H1 (cell line): ENCODE measurements at regions not wholly inside any gene's neighbourhood (a gene's known extent, or its start where the extent isn't known, plus 50 kb on each side); places are given as distances from the start of the nearest gene placed in this dataset.

ENCODE experiments used
- CTCF ChIA-PET: fragments of 300-600 bp; sonication (Branson Sonifier 250); formaldehyde crosslinking; loops from one replicate; lab custom pipeline; 2021; ENCODE audit not compliant: partially characterized antibody; lab: Charles Lee
- POLR2A ChIA-PET: fragments of 300-600 bp; sonication (Branson Sonifier 250); formaldehyde crosslinking; loops from one replicate; lab custom pipeline; 2021; ENCODE audit warnings: inconsistent platforms; ENCODE audit not compliant: partially characterized antibody; lab: Charles Lee
- DNase-seq, 2 experiments: peaks; one replicate each; pipeline versions ENCODE4 v3.0.0 to v3.0.0-alpha.2; 2010 to 2022; ENCODE audit warnings: low spot score in 2 of 2, low read depth in 1 of 2, mixed read lengths in 1 of 2
- FAIRE-seq: peaks from 2 replicates; lab custom pipeline; 2011; peaks lifted over from hg19 to GRCh38; lab: Jason Lieb, UNC
- H2AFZ ChIP-seq: 2 replicates; pipeline ENCODE4 v1.8.1; 2012; ENCODE audit warnings: low read length, inconsistent platforms
- H2AK5ac ChIP-seq: 2 replicates; pipeline ENCODE4 v1.6.1; 2013; ENCODE audit warnings: low read depth, low read length
- H2BK120ac ChIP-seq: replicated peaks from 2 replicates; pipeline ENCODE3; 2013; ENCODE audit warnings: low read depth, low read length, inconsistent platforms
- H2BK12ac ChIP-seq: 2 replicates; pipeline ENCODE4 v1.6.1; 2013; ENCODE audit warnings: low read depth, low read length
- H2BK15ac ChIP-seq: 2 replicates; pipeline ENCODE4 v1.6.1; 2013; ENCODE audit warnings: low read length
- H2BK20ac ChIP-seq: 2 replicates; pipeline ENCODE4 v1.6.1; 2013; ENCODE audit warnings: low read length
- H2BK5ac ChIP-seq: 2 replicates; pipeline ENCODE4 v1.6.1; 2013; ENCODE audit warnings: low read depth, low read length
- H3K14ac ChIP-seq: 2 replicates; pipeline ENCODE4 v1.6.1; 2013; ENCODE audit warnings: inconsistent platforms; ENCODE audit not compliant: insufficient read length
- H3K18ac ChIP-seq: 2 replicates; pipeline ENCODE4 v1.6.1; 2013; ENCODE audit warnings: low read length; ENCODE audit errors: extremely low read depth
- H3K23ac ChIP-seq: 2 replicates; pipeline ENCODE4 v1.6.1; 2013; ENCODE audit warnings: inconsistent platforms; ENCODE audit not compliant: insufficient read length
- H3K23me2 ChIP-seq: 2 replicates; pipeline ENCODE4 v1.6.1; 2013; ENCODE audit warnings: low read depth, low read length
- H3K27ac ChIP-seq: 2 replicates; pipeline ENCODE4 v1.6.1; 2011; ENCODE audit warnings: low read depth, low read length, inconsistent platforms
- H3K27me3 ChIP-seq, 4 experiments: replicated peaks in 1 of 4; 1 replicate in 1 of 4; 2 replicates in 3 of 4; pipeline versions ENCODE4 v1.6.1 to v1.8.1; 2011 to 2013; ENCODE audit warnings: low read length in 3 of 4, mild to moderate bottlenecking in 3 of 4, inconsistent platforms in 2 of 4, mixed read lengths in 2 of 4, moderate library complexity in 1 of 4; ENCODE audit not compliant: control insufficient read depth in 3 of 4, insufficient read depth in 3 of 4; ENCODE audit errors: extremely low read depth in 1 of 4
- H3K36me3 ChIP-seq, 4 experiments: 2 replicates each; pipeline versions ENCODE4 v1.6.1 to v1.8.1; 2011 to 2013; ENCODE audit warnings: mild to moderate bottlenecking in 4 of 4, low read length in 3 of 4, moderate library complexity in 2 of 4, control low read depth in 1 of 4, inconsistent platforms in 1 of 4; ENCODE audit not compliant: insufficient read depth in 4 of 4, control insufficient read depth in 2 of 4
- H3K4ac ChIP-seq: replicated peaks from 2 replicates; pipeline ENCODE3; 2013; ENCODE audit warnings: low read length, low read depth, mixed read lengths, inconsistent platforms; ENCODE audit not compliant: insufficient read length
- H3K4me1 ChIP-seq, 4 experiments: replicated peaks in 1 of 4; 1 replicate in 1 of 4; 2 replicates in 3 of 4; pipeline versions ENCODE4 v1.6.1 to v1.8.1; 2011 to 2013; ENCODE audit warnings: low read length in 3 of 4, inconsistent platforms in 2 of 4, mixed read lengths in 1 of 4; ENCODE audit not compliant: insufficient read depth in 4 of 4, control insufficient read depth in 3 of 4
- H3K4me2 ChIP-seq, 2 experiments: 2 replicates each; pipeline versions ENCODE4 v1.6.1 to v1.8.1; 2011 to 2013; ENCODE audit warnings: low read depth in 2 of 2, low read length in 2 of 2, control low read depth in 1 of 2, inconsistent platforms in 1 of 2, mild to moderate bottlenecking in 1 of 2; ENCODE audit not compliant: insufficient read depth in 1 of 2
- H3K4me3 ChIP-seq, 4 experiments: fragments of 200-600, 300-600 bp in 1 of 4; sonication (generic), shearing (Covaris generic), sonication (Bioruptor Twin) in 1 of 4; 2 replicates each; pipeline versions ENCODE4 v1.5.1 to v1.8.1; 2011 to 2016; ENCODE audit warnings: low read length in 4 of 4, low read depth in 3 of 4, control low read depth in 2 of 4, inconsistent platforms in 2 of 4, mild to moderate bottlenecking in 2 of 4, mixed read lengths in 1 of 4, moderate library complexity in 1 of 4; ENCODE audit not compliant: insufficient read depth in 2 of 4; ENCODE audit errors: extremely low read depth in 1 of 4
- H3K56ac ChIP-seq: replicated peaks from 2 replicates; pipeline ENCODE3; 2013; ENCODE audit warnings: low read depth, mild to moderate bottlenecking, mixed read lengths, low read length, inconsistent platforms; ENCODE audit not compliant: insufficient read length
- H3K79me1 ChIP-seq: 2 replicates; pipeline ENCODE4 v1.6.1; 2013; ENCODE audit warnings: low read depth, low read length, control low read depth
- H3K79me2 ChIP-seq, 2 experiments: 2 replicates each; pipeline versions ENCODE4 v1.6.1 to v1.8.1; 2012 to 2013; ENCODE audit warnings: low read length in 2 of 2, mild to moderate bottlenecking in 2 of 2, inconsistent platforms in 1 of 2; ENCODE audit not compliant: insufficient read depth in 2 of 2, control insufficient read depth in 1 of 2
- H3K9ac ChIP-seq, 4 experiments: replicated peaks in 1 of 4; 1 replicate in 1 of 4; 2 replicates in 3 of 4; pipeline versions ENCODE4 v1.6.1 to v1.8.1; 2011 to 2013; ENCODE audit warnings: low read depth in 3 of 4, low read length in 3 of 4, control low read depth in 2 of 4, mild to moderate bottlenecking in 2 of 4, moderate library complexity in 2 of 4, inconsistent platforms in 1 of 4; ENCODE audit errors: extremely low read depth in 1 of 4
- H3K9me3 ChIP-seq, 2 experiments: 2 replicates each; pipeline versions ENCODE4 v1.6.1 to v1.8.1; 2012 to 2013; ENCODE audit warnings: mild to moderate bottlenecking in 2 of 2, moderate library complexity in 2 of 2, control low read depth in 1 of 2, inconsistent platforms in 1 of 2, low read depth in 1 of 2, low read length in 1 of 2, mixed read lengths in 1 of 2; ENCODE audit not compliant: insufficient read depth in 2 of 2
- H4K20me1 ChIP-seq, 2 experiments: replicated peaks in 1 of 2; 2 replicates each; pipeline versions ENCODE3 to v1.8.1; 2011 to 2013; ENCODE audit warnings: inconsistent platforms in 2 of 2, low read length in 2 of 2, mild to moderate bottlenecking in 1 of 2; ENCODE audit not compliant: insufficient read depth in 2 of 2, control insufficient read depth in 1 of 2
- H4K5ac ChIP-seq: 2 replicates; pipeline ENCODE4 v1.6.1; 2013; ENCODE audit warnings: low read length, low read depth, mixed read lengths, inconsistent platforms; ENCODE audit not compliant: insufficient read length
- H4K8ac ChIP-seq: 2 replicates; pipeline ENCODE4 v1.8.0; 2013; ENCODE audit warnings: mild to moderate bottlenecking, moderate library complexity, low read length, inconsistent platforms; ENCODE audit not compliant: insufficient read depth; ENCODE audit errors: extremely low read depth
- H4K91ac ChIP-seq: replicated peaks from 2 replicates; pipeline ENCODE3; 2013; ENCODE audit warnings: low read length, mixed read lengths, inconsistent platforms; ENCODE audit not compliant: insufficient read length
- CBX8 ChIP-seq: fragments of 300-800, 300-1000 bp; sonication (generic); IDR thresholded peaks from 2 replicates; pipeline ENCODE4 v1.7.1; 2016; ENCODE audit warnings: low read depth, low read length, borderline replicate concordance
- CHD2 ChIP-seq: IDR thresholded peaks from 2 replicates; pipeline ENCODE4 v1.6.1; 2012; ENCODE audit warnings: low read length, improper control_type of control experiment
- CREB1 ChIP-seq: IDR thresholded peaks from 2 replicates; pipeline ENCODE4 v1.6.1; 2012; ENCODE audit warnings: inconsistent platforms
- CTBP2 ChIP-seq: IDR thresholded peaks from 2 replicates; pipeline ENCODE4 v1.7.0; 2011; ENCODE audit warnings: borderline replicate concordance, mild to moderate bottlenecking, moderate library complexity, mixed read lengths, low read length; ENCODE audit not compliant: insufficient read depth, insufficient read length
- HDAC2 ChIP-seq, 2 experiments: fragments of 300-600 bp in 1 of 2; sonication (generic) in 1 of 2; IDR thresholded peaks; 2 replicates each; pipeline ENCODE4 v1.6.1; 2011 to 2012; ENCODE audit warnings: low read depth in 2 of 2, low read length in 2 of 2, mild to moderate bottlenecking in 2 of 2, moderate library complexity in 2 of 2, borderline replicate concordance in 1 of 2, inconsistent platforms in 1 of 2
- MAFK ChIP-seq: IDR thresholded peaks from 2 replicates; pipeline ENCODE4 v1.6.1; 2012; ENCODE audit warnings: low read depth, mild to moderate bottlenecking, improper control_type of control experiment, low read length
- RXRA ChIP-seq: IDR thresholded peaks from 2 replicates; pipeline ENCODE4 v1.6.1; 2011; ENCODE audit warnings: low read depth, mild to moderate bottlenecking, low read length, moderate library complexity; ENCODE audit not compliant: insufficient read depth
- SAP30 ChIP-seq: fragments of 300-600 bp; sonication (generic); IDR thresholded peaks from 2 replicates; pipeline ENCODE4 v1.7.1; 2012; ENCODE audit warnings: low read length, moderate library complexity, mild to moderate bottlenecking, inconsistent platforms; ENCODE audit not compliant: insufficient read depth, insufficient replicate concordance
- SIX5 ChIP-seq: IDR thresholded peaks from 2 replicates; pipeline ENCODE4 v1.6.1; 2011; ENCODE audit warnings: mild to moderate bottlenecking, low read depth, low read length
- SUZ12 ChIP-seq: fragments of 200-600 bp; sonication (generic); IDR thresholded peaks from 2 replicates; pipeline ENCODE4 v1.6.1; 2012; ENCODE audit warnings: mild to moderate bottlenecking, inconsistent platforms, low read length, moderate library complexity, mixed read lengths
- YY1 ChIP-seq: IDR thresholded peaks from 2 replicates; pipeline ENCODE4 v1.6.1; 2011; ENCODE audit warnings: low read depth, mild to moderate bottlenecking, low read length
- WGBS, 2 experiments: shearing (Covaris generic) in 1 of 2; methylation state at CpG; one replicate each; pipeline versions ENCODE4 v1.1.6 to v1.1.7; 2013 to 2015; ENCODE audit warnings: low lambda C conversion rate in 2 of 2, mixed read lengths in 2 of 2, inconsistent platforms in 1 of 2, low coverage in 1 of 2, missing lambda C conversion rate in 1 of 2; ENCODE audit not compliant: insufficient replicate concordance in 2 of 2, insufficient coverage in 1 of 2, insufficient read length in 1 of 2; ENCODE audit errors: extremely low coverage in 1 of 2, missing lambda C conversion rate in 1 of 2; 5-methylcytosine and 5-hydroxymethylcytosine counted together

DNA sequence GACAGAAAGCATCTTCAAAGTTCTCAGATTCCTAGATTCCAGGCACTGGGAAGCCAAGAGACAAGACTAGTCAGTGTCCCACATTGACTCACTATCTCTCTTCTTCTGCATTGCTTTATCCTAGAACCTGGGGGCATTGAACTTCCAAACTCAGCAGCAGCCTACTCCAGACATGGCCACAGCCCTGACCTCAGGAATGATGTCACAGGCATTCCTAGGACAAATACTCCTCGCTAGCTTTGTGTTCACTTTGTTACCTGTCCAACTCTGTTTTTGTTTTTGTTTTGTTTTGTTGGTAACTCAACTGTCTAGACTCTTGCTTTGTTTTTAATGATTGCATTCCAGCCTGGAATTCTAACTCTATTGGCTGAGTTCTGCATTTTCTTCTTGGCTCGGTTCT lies 449.3 kb upstream of the SPHKAP start:
- H3K4ac ChIP-seq = no peak overlapping the region
- H3K36me3 ChIP-seq = no peaks in the 10 kb centered on the region
- H4K8ac ChIP-seq = no peak overlapping the region
- no peak overlapping the region for H4K5ac ChIP-seq
- DNase-seq = no peak
- H3K4me3 ChIP-seq = no peak overlapping the region
- no peak overlapping the region for H3K27ac ChIP-seq
- POLR2A ChIA-PET = no interaction called here
- H3K4me2 ChIP-seq = no peak overlapping the region
- TF ChIP-seq SAP30 (no peak), CBX8 (no peak), SIX5 (no peak), CREB1 (no peak), RXRA (no peak), MAFK (no peak), CTBP2 (no peak), SUZ12 (no peak), HDAC2 (IDR thresholded peaks at IDR 0.05; ENCODE audit: borderline replicate concordance in 1 of 2, low read depth in 2 of 2, low read length in 2 of 2) (no peak), CHD2 (no peak), YY1 (no peak)
- no peak overlapping the region for H3K9ac ChIP-seq
- 100% methylated on average over 2 of the region's 2 CpGs; no CpG with 5 or more reads in 1 of the 2 experiments for WGBS, 2 experiments
- H3K14ac ChIP-seq = no peak overlapping the region
- H2BK5ac ChIP-seq = no peak overlapping the region
- no peaks in the 10 kb centered on the region for H3K79me1 ChIP-seq
- no peaks in the 10 kb centered on the region for H3K27me3 ChIP-seq
- no peak overlapping the region for H2BK20ac ChIP-seq
- no peaks in the 10 kb centered on the region for H3K4me1 ChIP-seq
- no peaks in the 10 kb centered on the region for H3K79me2 ChIP-seq
- no peak overlapping the region for H2BK12ac ChIP-seq
- no peak for FAIRE-seq
- H3K18ac ChIP-seq = no peak overlapping the region
- no peak overlapping the region for H2BK120ac ChIP-seq
- peaks cover 3 to 5% of the 10 kb centered on the region in 2 experiments; a peak in 2 of 4 replicates for H3K9me3 ChIP-seq
- H4K20me1 ChIP-seq = no peaks in the 10 kb centered on the region
- no peak overlapping the region for H3K23ac ChIP-seq
- no peak overlapping the region for H3K56ac ChIP-seq
- H3K23me2 ChIP-seq = no peaks in the 10 kb centered on the region
- no peak overlapping the region for H2AFZ ChIP-seq
- H4K91ac ChIP-seq = no peak overlapping the region
- H2BK15ac ChIP-seq = no peak overlapping the region
- H2AK5ac ChIP-seq = no peak overlapping the region
- CTCF ChIA-PET = no interaction called here
